Activated T-helper 1 cell treated with Interleukin-2 at 50 U/mL for 16 hours (primary cell): ENCODE measurements at regions not wholly inside any gene's neighbourhood (a gene's known extent, or its start where the extent isn't known, plus 50 kb on each side); places are given as distances from the start of the nearest gene placed in this dataset.

Experiments used
- DNase-seq: peaks from one replicate; pipeline ENCODE4 v3.0.0-alpha.2; 2020; ENCODE audit warnings: low read depth

DNA sequence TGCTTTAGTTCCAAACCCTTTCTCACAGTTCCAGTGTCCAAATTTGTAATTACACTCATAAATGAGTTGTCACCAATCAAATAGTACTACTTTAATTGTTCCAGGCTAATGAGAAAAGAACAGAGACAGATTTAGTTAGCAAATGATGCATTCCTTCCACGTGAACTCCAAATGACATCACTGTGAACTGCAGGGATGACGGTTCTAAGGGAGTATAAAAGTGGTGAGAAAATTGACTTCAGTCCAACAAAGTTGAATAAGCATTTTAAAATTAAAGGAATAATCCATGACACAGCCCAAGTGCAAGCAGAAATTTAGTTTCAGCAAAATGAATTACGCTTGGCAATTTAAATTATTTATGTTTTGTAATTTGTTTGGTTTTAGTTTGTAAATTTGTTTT is 102.0 kb upstream of the LRATD1 start:
- DNase-seq = no peak

GRCh38 chr2:14533131-14533757 is 99.3 kb upstream of the LRATD1 start:
- DNase-seq = no peak

- DNase-seq = no peak
Observed at GRCh38 chr2:14535156-14535555, 97.4 kb upstream of the LRATD1 start.

GRCh38 chr2:14536976-14537375 is 95.5 kb upstream of the LRATD1 start:
- no peak for DNase-seq

GRCh38 chr2:14540015-14540414 is 92.5 kb upstream of the LRATD1 start:
- no peak for DNase-seq

DNA sequence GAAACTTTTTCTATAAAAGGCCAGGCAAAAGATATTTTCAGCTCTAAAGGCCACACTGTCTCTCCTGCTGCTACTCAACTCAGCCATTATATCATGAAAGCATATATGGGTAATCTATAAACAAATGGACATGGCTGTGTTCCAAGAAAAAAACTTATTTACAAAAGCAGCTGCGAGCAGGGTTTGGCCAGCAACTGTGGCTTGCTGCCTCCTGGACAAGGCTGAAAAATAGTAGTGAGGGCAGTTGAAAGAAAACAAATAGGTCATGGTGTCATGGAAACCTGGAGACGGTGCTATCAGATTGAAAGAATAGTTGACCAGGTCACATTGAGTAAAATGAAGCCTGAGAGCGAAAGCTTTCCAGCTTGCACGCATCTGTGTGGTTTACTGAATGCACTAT is 89.2 kb upstream of the LRATD1 start:
- no peak for DNase-seq

- no peak for DNase-seq
Observed at GRCh38 chr2:14544247-14544646, 88.3 kb upstream of the LRATD1 start.

DNA sequence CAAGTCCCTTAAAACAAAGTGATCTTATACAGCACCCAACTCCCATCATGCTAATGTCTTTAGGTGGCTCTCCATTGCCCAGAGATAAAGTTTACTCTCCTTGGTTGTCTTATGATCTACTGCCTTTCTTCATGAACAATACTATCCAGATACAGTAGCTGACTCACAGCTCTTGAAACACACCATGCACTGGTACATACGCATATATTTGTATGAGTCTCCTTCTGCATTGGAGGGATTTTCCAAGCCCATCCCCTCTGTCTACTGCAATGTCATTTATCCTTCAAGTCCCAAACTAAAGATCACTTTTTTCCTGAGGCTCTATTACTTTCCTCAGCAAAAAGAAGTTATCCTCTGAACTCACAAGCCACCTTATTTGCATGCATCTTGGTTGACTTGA is 84.7 kb upstream of the LRATD1 start:
- DNase-seq = no peak

DNA sequence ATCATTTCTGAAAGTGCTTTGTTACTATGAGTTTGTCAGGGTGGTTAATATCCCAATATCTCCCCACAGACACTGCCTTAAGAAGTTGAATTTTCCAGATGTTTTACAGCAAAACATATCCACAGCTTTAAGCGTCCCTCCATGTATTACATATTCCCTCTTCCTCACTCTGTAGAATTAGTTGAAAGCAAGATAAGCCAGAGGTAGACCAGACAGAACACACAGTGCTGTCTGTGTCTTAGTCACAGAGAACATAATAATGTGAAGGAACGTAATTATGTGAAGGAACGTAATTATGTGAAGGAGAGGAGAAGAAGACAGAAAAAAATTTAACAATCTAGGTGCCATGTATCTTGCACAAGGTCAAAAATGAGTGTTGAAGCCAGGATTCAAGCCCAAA is 81.9 kb upstream of the LRATD1 start:
- no peak for DNase-seq

DNA sequence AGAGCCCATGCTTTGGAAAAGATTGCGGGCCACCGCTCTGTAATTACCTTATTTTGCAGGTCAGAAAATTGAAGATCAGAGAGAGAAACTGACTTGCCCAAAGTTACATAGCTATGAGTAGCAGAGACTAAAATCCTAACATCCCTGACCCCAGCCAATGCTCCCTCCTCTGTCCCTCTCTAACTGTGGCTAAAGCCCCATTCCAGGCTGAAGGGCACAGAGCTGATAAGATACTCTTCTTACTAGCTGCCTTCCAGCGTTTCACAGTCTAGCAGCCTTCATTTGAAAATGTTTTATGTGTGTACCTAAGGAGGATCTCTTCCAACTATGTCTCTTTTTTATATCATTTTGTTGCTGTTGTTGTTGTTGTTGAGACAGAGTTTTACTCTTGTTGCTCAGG is 81.4 kb upstream of the LRATD1 start:
- no peak for DNase-seq

- no peak for DNase-seq
Observed at GRCh38 chr2:14552286-14552685, 80.2 kb upstream of the LRATD1 start.

DNA sequence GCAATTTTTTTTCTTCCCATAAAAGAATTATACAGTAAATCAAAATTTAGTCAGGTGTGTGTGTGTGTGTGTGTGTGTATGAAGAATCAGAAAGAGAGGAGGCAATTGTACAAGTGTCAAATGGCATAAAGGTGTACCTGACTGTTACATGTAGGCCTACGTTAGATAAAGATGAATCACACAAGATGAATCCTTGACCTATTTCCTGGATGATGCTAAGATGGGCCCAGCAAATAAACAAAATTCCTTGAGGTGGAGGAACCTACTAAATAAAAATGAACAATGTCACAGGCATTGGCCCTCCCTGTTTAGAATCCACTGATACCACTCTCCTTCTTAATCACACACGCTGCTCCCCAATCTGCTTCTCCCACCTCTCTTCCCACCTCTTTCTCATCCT is 79.7 kb upstream of the LRATD1 start:
- DNase-seq = no peak

DNA sequence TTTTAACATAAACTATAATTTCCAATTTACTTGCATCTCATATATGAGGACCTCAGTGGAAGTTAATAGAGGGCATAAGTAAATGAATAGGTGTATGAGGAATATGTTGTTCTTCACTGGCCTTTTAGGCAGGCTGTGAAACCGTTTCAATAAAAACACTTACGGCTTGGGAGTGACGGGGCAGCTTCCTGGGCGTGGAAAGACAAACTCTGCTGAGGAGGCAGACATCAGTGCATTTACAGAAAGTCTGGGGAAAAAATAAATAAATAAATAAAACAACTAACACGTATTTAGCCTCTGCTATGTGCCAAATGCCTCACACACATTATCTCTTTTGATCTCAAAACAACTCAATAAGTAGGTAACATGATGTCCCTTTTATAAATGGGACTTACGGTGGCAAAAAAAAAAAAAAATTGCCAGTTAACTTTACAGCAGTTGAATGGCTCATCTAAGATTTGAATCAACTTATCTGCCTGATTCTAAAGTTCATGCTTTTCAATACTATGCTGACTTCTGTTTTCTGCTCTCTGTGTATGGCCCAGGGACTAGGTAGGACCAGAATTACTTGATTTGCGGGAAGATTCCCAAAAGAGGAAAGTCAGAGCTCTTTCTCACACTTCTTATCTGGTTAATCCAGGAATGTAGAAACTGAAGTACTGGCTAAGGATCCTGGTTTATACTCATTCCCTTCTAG is 77.5 kb upstream of the LRATD1 start:
- DNase-seq = no peak

GRCh38 chr2:14557111-14557510 is 75.4 kb upstream of the LRATD1 start:
- no peak for DNase-seq

GRCh38 chr2:14557916-14558315 is 74.6 kb upstream of the LRATD1 start:
- DNase-seq = no peak

GRCh38 chr2:14558335-14558919 is 74.1 kb upstream of the LRATD1 start:
- no peak for DNase-seq

DNA sequence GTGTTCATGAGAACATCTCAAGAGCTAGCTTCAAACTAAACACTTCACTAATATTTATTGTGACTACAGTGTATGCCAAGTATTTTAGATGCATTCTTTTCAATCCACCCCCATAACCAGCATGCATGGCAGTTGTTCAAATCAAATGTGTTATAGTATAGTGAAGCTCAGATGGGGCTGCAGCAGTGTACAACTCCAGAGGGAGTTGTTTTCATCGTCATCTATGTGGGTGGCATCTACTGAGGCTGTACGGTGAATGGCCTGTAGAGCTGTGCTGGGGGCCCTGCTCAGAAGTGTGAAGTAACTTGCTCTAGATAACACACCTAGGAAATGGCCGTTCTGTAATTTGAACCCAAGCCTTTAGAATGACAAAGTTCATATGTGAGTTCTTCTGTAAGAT is 71.8 kb upstream of the LRATD1 start:
- no peak for DNase-seq

DNA sequence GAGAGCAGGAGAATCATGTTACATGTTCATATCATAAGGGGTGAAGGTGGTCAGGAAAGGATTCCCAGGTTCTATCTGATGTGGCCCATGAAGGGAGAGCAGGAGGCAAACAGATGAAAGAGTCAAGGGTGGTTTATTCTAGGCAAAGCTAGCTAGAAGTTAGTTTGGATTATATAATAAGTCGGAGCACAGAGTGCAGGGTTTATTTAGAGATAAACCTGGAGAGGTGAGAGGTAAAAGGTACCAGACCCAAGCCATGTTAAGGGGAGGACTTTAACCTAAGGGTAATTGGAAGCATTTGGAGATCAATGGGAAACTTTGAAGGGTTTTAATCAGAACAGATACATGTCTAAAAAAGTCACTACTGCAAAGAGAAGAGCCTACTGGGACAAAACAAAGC is 69.2 kb upstream of the LRATD1 start:
- DNase-seq = no peak

DNA sequence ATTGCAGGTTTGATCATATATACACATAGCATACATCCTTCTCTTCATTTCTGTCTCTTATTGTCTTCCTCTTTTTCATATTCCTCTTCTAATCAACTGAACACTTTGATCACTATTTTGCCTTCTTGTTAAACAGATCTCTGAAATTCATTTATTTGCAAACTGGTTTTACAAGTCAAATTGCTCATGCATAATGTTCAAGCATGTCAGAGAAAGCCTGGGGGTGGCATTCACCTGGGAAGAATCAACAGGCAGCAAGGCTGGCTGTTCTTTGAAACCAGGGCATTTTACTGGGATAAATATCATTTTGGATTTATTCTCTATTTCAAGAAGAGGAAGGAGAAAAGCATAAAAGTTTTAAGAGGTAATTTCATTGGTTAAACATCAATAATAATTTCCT is 66.9 kb upstream of the LRATD1 start:
- no peak for DNase-seq

DNA sequence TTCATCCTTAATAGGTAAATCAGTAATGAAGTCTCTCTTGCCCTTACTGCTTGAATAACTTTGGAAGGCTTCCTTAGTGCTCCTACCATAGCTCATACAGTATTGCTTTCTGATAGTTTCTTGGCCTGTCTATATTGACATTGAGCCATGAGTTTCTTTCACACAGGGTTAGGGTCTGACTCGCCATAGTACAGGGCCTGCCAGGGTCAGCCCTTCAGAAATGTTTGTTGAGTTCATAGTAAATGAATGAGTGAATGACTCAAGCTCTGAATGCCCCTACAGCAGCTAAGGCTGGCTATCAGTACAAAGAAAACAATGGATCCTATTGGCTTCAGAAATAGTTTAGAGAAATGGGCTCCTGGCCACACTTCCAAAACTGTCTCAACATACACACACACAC is 65.0 kb upstream of the LRATD1 start:
- no peak for DNase-seq

GRCh38 chr2:14569294-14569693 is 63.2 kb upstream of the LRATD1 start:
- DNase-seq = no peak

DNA sequence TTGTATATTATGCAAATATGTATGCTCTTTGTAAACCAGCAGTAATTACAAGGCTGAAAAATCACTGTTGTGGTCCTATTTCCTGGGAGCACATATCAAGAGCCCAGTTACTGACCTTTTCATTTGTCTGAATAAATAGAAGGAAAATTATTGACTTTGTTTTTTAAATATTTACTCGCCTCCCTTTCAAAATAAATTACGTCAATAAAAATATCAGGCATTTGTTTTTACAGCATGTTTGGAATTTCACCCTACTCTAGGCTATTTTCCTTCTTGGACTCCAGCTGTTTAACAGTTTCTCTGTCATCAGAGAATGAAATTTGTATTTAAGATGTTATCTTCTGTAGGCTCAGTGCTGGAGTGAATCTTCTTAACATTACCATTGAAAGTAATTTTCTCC is 59.9 kb upstream of the LRATD1 start:
- no peak for DNase-seq

DNA sequence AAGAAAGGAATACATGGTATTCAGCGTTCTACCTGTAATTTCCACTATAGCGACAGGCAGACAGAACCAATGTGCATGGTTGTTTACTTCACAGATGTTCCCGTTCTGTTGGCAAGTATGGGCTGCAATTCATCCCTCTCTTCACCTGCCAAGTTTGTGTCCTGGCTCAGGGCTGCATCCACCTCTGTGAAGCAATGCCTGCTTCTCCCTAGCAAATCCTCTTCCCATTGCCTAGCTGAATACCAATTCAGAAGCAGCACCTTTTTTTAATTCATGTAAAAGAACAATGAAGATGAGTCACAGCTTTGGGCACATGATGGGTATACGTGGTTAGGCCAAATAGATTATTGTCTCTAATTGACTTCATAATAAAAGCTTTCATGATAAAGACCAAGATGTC is 54.7 kb upstream of the LRATD1 start:
- DNase-seq = no peak
